NCI-H82 (cell line): ENCODE measurements at regions not wholly inside any gene's neighbourhood (a gene's known extent, or its start where the extent isn't known, plus 50 kb on each side); places are given as distances from the start of the nearest gene placed in this dataset.

Source experiments
- DNase-seq: peaks from one replicate; lab custom pipeline; 2025; lab: John Stamatoyannopoulos, UW

DNA sequence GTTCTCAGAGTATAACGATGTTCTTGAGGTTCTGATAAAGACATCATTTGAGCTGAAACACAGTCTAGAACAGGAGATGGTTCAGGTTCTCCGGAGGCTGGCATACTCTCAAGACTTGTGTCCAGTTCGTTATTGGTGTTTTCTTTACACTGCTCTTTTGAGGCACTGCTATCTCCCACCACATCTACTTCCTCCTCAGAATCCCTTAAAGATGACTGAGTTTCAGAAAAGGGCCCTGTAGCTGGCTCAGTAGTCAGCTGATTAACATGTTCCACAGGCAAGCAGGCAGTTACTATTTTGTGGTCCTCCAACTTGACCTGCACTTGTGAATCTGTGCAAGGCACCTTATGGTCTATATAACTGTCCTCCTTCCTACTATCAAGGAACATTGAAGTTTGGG is 50.2 kb downstream of the ZZZ3 start:
- DNase-seq: no peak

DNA sequence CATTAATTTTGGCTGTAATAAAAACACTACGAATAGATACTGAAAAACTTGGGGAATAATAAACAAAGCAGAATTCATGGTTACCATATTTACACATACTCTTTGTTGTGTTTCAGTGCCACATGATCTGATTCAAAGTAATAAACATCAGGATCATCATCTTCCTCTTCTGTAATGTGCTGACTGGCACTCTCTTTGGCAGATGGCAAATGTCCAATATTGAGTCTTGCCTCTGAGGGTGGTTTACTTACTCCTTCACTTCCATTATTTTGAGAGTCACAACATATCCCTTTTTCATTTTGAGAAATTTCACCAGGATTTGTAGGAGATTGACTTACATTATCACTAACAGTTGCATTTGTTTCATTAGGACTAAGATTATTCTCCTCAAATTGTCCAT is 50.7 kb downstream of the ZZZ3 start:
- DNase-seq: no peak

DNA sequence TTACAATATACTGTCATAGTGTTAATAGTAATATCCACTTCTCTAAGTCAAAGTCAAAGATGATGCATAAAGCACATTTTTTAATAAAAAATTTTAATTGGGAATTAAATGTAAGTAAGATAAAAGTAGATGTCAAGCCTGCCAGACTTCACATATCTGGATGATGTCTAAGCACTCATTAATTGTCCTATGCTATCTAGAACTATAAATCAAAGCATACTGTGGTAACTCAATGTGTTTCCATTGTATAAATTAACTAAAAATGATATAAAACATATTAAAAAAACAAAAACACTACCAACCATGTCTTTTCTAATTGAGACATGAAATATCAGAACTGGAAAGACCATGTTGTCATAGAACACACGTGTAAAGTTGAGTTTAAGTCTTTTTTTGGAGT is 51.2 kb downstream of the ZZZ3 start:
- no peak for DNase-seq

DNA sequence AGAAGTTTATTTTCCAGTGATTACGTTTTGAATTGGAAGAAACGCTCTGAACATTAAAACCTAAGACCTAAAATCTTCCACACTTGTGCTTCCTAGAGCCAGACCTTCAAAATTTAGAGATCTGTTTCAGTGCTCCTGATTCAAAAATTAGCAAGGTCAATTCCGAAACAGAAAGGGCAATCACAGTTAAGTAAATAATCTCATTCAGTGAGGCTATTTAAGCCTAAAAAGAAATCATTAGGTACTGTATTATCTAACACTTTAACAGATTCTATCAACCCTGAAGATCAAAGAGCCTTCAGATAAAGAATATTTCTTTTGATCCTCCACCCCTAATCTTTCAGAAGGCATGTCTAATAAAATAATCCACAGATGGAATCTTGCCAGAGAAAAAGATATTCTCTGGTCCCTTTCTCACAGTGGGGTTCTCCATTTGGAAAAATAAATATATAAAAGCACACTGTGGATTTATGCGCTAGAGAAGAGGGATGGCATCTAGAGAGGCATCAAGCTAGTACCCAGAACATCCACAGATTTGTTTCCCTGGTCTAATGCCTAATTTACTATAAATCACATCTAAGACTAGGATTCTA is 54.4 kb downstream of the ZZZ3 start:
- no peak for DNase-seq

DNA sequence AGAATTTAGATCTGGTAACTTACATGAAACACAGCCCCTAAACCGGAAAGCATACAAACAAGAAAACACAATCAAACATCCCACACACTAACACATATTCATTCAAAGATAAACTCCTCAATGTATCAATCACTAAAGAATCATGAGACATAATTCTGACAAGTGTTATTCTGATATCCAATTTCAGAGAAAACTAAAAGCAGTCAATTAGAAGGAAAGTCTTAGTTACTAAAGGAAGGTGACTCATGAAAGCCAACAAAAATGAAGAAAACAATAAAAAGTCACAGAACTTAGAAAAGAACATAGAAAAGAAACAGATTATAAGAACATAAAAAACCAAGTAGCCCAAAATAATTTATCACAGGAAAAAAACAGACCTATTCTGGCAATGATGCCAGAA is 57.2 kb downstream of the ZZZ3 start:
- DNase-seq: no peak

DNA sequence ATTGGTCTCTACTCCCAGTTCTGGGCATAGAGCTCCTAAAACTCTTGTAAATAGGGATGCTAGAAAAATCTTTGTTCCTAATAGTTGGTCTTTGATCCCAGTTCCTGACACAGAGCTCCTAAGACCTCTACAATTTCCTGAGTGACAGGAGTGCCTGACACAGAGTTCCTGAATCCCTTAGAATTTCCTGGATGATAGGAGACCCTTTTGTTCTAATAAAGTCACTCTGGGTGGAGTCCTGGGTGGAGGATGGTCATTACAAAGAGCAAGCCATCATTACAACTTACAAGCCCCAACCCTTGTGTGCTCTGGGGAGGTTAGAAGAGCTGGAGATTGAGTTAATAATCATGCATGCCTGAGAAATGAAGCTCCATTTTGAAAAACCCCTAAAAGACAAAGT is 58.4 kb downstream of the ZZZ3 start:
- no peak for DNase-seq

DNA sequence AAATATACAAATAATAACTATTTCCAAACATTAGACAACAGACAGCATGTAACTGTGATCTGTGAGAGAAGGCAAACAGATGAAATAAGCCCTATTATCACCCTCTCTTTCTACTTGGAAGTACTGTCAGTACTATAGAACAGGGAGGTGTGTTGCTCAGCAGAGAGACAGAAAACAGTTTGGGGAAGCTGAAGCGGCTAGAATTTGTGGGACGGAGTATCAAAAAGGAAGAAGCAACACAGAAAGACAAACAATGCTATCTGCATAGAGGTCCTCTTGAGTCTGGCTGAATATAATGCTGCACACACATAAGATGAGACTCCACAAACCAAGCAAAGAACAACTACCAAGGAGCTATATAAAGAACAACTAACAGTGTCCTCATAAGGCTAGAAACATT is 59.4 kb downstream of the ZZZ3 start:
- DNase-seq: peak; percentile 38

DNA sequence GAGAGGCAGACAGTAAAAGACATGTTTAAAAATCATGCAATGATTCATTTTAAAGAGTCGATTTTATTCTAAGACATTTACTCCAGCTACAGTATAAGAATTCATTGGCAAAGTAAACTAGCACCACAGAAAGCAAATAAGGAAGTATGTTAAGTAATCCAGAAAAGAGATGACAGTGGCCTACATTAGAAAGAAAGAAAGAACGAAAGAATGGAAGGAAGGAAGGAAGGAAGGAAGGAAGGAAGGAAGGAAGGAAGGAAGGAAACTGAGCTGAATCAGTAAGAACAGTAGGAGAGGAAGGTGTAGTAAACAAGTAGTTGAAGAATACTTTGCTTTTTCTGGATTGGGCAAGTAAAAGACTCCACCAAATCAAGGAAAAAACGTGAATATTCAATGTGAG is 62.2 kb downstream of the ZZZ3 start:
- DNase-seq: no peak

DNA sequence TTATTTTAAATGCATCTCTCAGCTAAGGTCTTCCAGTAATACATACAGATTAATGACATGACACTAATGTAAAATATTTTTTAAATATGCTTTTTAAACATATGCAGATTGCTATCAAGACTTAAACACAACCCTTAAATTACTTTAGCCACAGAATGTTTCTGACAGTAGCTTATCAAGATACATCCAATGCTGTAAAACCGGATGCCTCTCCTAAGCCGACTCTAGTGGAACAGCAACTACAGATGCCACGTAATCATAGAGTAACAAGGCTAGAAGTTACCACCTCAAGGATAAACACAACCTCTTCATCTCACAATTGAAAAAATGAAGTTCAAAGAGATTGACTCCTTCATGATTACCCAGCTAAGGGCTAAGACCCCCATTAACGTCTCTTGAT is 68.4 kb downstream of the ZZZ3 start:
- DNase-seq: no peak
